GM18868 (cell line): ENCODE measurements at regions not wholly inside any gene's neighbourhood (a gene's known extent, or its start where the extent isn't known, plus 50 kb on each side); places are given as distances from the start of the nearest gene placed in this dataset.
A peak's percentile ranks its signal among the peaks of the same experiment; 100 is the strongest.

Experiments used
- ATAC-seq: cut with Tn5 transposase; IDR thresholded peaks from one replicate; pipeline ENCODE4 v1.9.1; 2021; ENCODE audit warnings: mild to moderate bottlenecking, moderate library complexity; ENCODE audit not compliant: unreplicated experiment

DNA sequence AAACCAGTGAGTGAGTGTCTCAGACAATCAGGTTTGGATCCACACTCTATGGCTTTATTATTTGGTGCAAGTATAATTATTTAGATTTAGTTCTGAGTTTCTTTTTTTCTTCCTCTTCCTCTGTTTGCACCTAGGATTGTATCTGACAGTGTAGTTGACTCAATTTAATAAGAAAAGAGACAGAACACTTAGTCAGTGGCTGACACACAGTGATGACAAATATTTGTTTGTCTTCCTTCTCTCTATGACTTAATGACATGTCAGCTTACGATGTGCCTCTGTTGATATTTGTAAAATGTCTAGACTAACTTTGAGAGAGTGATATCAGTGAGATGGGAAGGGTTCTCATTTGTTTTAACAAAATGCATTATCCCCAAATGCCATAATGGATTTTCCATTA is 129.5 kb upstream of the SLC10A2 start:
- no peak for ATAC-seq

DNA sequence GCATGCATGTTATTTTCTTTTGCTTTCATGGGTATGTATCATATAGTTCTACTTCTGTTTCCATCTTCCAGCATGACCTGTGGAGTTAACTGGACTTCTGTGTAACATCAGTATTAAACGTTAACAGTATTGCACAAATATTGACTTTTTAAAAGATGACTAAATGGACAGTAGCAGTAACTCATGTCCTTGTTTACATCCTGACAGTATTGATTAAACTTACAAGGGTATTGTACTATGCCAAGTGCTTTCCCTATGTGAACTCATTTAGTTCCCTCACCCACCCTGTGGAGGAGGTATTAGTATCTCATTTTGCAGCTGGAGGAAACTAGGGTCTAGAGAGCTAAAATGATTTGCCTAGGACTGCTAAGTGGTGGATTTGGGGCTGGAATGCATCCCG is 128.7 kb upstream of the SLC10A2 start:
- ATAC-seq: no peak

DNA sequence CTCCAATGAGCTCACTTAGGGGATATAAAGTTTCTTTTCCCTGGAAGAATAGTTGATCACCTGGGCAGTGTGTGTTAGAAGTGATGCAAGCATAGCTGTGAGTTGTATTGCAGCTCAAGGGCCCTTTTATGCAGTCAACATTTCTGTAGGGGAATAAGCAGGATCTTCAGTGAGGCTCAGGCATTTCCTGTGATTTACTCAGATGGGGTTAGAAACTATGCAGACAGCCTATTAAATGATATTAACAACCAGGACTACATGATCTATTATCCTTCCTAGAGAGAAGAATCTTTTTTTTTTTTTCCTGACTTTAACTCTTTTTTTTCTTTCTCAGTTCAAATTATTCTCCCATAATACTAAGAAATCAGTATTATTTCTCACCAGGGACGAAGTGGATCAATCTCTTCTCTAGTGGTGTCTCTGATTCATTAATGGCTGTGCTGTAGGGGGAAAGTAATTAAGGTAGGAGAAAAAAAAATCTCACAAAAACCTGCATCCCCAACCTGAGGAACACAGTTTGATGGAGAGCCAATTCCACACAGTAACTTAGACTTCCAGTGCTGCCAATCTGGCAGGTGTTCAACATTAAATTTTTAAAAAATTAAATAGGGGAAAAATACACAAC is 126.4 kb upstream of the SLC10A2 start:
- no peak for ATAC-seq

DNA sequence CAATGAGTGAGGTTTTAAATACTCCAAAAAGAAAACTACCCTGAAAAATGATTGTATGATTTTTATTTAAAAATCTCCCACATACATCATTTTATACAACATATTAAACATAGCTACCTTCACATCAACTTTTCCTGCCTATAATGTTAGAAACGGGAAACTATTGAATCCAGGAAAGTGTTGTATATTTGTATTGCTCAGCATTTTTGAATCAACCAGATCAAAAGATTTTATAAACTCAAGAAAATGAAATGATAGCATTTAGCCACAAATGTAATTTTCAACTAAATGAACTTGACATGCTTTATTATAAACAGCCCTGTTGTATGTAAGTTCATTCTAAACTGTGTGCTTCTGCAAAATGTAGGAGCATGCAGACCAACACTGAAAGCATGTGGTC is 124.6 kb upstream of the SLC10A2 start:
- ATAC-seq: no peak

DNA sequence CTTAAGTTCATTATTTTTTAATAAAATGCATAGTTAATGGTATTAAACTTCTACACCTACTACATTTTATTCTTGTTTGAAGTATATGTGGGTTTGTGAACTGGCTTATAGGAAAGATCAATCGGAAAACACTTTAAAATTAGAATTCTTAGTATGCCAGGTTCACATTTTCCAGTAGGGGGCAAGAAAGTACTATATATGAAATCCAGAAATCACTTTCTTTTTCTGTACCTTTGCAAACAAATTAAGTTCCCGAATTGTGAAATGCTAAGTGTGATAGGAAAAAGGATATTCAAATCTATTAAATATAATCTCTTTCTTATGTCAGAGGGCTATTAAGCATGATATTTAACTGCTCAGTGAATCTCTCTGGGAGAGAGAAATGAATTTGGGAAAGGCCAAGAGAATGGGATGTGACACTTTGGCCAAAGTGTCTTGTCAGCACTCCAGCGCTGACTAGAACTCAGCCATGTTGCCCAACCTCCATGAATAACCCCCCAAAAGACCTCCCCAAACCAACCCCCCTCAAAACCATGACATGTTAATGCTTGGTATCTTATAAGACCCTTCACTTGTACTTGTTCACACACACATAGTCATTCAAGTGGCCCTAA is 122.6 kb upstream of the SLC10A2 start:
- peak; percentile 33 for ATAC-seq

DNA sequence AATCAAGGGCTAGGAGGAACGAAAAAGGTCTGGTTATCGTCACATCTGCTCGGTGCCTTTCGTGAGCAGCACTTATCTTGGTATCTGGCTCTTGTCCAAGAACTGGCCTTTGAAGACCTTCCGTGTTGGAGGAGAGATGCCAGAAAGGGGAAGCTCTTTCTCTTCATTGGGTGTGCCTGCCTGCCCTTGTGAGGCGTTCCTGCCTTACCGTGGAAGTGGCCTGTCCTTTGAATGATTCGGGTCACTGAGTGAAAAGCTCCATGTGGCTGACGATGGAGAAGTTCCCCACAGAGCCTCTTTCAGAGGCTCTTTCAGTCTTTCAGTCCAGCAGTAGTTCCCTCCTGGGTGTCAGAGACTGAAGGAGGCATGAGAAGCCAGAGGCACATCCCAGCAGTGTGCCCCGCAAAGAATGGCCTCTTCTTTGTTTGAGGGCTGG is 121.5 kb upstream of the SLC10A2 start:
- ATAC-seq: no peak

DNA sequence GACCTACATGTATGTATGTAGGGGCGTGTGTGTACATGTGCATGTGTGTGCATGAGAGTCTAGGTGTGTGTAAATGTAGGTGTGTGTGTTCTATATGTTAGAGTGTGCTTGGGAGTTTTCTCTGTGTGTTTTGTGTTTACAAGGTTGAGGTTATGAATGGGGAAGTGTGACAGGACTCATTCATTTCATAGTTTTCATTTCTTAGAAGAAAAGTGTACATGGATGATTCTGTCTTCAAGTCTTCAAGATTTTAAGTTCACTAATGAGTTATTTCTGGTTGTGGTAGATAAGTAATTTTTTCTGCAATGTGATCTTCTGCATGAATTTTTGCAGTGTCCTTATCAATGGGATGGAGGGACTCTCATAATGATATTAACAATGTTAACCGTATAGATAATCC is 118.2 kb upstream of the SLC10A2 start:
- peak; percentile 81 for ATAC-seq

DNA sequence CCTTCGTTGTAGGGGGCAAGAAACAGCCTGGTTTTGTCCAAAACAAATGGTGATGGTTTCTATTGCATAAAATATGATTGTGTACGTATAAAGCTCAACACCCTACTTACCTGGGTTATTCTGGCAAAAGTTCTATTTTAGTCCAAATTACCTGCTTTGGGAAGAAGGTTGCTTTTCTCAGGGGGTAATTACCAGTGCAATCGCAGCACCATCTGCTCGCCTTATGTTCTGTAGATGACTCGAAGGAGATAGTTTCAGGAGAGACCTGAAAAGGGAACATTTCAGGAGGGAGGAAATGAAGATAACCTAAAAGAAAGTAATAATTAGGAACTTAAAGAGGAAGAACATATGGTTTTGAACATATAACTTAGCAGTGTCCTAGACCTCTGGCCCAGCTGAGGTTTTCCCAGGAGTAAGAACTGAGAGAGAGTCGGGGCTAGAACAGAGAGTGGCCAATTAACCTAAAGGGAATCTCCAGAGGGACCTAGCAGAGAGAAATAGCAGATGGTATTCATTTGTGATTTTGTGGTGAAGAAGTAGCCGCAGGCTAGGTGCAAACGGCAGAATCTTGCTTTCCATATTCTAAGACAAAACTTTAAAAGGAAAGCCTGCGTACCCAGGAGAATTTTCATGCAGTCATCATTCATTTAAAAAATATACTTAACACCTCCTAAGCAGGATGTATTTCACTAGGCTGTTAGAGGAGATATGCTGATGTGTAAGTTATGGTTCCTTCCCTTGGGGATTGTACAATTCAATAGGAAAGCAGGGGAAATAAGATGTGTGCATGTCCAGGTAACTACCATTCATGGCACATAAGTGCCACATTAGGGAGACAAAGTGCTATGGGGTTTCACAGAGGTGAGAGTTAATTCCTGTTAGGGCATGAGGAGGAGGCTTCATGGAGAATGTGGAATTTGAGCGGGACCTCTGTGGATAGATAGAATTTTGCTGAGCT is 113.0 kb upstream of the SLC10A2 start:
- peak; percentile 48 for ATAC-seq

DNA sequence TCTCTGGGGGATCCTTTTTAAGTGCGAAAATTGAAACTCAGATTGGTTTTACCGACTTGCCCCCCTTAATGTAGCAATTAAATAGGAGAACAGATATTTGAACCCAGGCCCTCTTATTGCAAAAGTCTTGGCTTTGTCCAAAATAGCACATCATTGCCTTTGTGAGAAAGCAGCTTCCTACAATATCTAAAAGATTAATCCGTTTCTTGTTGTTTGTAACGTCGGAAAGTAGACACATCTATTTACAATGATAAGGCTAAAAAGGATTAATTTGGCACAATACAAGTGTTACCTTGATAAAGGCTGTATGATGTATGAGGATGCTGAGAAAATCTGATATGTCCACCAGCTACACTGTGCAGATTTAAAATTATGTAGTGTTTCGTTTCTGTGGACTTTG is 108.7 kb upstream of the SLC10A2 start:
- ATAC-seq: no peak

DNA sequence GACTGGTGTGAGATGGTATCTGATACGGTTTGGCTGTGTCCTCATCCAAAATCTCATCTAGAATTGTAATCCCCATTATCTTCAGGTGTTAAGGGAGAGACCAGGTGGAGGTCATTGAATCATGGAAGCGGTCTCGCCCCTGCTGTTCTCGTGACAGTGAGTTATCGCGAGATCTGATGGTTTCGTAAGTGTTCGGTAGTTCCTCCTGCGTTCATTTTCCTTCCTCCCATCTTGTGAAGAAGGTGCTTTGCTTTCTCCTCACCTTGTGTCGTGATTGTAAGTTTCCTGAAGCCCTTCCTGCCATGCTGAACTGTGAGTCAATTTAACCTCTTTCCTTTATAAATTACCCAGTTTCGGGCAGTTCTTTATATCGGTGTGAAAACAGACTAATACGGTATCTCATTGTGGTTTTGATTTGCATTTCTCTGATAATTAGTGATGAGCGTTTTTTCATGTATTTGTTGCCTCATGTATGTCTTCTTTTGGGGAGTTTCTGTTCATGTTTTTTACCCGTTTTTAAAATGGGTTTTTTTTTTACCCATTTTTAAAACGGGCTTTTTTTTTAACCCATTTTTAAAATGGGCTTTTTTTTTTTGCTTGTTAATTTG is 102.8 kb upstream of the SLC10A2 start:
- ATAC-seq: no peak

DNA sequence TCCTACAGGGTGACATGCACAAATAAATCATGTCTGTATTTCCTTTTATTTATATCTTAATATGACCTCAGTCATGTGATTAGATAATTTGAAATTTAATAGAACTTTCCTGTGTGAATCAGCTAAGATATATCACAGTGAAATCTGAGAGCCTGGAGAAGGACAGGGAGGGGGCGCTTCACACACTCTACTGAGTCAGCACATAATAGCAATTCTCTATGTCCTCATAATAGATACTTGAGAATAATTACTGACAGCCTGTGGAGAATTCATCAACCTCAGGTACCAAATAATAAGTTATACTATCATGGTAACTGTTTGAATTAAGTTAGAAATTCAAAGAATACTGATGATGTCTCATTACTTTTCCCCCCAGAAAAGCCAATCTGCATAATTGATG is 98.0 kb upstream of the SLC10A2 start:
- no peak for ATAC-seq

DNA sequence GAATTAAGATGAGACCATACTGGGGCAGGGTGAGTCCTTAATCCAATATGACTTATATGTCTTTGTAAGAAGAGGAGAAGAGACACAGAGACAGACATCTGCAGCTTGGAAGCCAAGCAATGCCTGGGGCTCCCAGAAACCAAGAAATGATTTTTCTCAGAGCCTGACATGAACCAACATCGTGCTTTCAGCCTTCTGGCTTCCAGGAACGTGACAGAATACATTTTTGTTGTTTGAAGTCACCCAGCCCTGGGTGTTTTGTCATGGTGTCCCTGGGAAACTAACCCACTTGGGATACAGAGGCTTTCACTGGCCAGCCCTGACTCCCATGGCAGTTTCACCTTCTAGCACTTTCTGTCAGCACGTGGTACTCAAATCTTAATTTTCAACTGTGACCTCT is 95.3 kb upstream of the SLC10A2 start:
- ATAC-seq: no peak

DNA sequence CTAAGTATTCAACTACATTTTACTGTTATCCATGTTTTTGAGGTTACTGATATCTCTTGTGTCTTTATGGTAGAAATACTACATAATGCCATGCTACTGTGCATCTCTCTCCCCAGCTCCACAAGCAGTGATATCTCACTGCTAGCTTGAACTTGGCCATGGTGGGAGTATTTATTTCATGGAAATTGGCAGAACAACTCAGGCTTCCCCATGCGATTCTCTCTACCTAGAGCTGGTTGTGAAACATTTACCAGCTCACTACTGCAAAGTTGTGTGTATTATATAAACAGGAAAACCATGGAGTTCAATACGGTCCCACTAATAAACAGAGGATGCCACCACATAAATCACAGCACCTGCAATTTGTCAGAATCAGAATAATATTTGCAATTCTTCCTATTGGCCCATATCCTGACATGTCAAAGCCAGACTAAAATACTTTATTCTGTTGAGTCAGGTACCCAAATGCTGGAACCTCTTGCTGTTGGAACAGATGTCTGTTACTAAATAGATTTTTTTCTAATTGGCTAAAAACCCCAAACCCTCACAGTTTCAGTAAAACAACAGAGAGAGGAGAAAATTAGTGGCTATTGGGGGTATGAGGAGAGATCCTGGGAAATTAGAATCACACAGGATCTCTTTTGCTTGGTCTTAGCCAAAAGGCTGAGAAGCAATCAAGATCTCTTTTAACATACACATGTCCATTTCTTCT is 91.4 kb upstream of the SLC10A2 start:
- ATAC-seq: no peak

DNA sequence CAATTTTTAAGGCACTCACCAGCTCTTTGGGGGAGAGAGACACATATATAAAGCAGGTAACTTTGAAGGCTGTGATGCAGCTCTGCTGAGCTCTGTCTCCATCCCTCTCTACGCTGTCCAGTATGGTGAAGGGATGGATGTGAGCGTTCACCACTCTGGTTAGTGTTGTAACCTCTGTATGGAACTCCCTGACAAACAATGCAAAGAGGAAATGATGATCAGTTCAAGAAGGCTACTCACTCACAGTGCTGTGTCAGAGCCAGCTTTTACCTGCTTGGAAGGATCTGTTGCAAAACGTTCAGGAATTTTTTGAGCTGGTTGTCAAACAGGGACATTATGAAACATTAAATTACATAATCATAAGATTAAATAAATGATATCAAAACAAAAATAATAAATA is 90.8 kb upstream of the SLC10A2 start:
- ATAC-seq: no peak

DNA sequence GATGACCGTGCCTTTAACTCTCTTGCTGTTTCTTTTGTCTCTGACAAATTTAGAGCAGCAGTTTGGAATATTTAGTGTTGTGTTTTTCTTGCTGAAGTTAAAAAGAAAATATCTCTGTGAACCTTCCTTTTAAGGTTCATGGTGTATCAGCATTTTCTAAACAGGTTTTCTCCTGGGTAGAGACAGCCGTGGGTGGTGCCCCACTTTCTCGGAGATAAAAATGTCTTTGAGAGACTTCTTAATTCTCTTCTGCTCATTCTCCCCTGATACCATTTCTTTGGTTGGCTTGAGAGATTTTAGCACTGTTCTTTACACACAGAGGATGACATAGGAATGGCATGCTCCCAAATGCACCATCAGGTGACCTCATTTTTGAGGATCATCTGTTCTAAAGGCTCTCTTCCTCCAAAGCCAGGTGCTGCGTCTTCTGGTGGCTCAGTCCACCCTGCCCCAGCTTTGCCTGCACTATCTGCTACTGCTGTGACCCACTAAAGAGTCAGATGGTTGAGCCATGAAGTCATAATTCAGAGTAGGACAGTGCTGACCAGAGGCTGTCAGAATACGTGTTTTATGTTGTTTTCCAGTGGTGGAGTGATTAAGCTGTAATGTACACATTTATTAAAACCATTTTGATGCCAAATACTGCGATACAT is 90.3 kb upstream of the SLC10A2 start:
- no peak for ATAC-seq

DNA sequence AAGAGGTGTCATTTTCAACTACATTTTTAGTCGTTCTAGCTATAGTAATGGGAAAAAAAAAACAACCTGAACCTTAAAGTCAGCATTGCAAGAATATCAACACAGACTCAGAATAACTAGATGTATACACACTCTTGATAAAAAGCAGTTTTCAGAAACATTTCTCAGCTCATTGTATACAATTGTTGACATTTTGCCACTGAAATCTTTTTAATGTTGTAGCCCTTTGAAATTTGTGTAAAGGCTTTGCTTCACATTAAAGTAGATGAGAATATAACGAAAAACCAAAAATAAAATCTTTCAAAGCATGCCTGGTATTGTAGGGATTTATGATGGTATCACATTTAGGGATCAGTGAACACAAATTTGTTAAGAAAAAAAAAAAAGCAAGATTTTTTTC is 87.2 kb upstream of the SLC10A2 start:
- ATAC-seq: no peak

DNA sequence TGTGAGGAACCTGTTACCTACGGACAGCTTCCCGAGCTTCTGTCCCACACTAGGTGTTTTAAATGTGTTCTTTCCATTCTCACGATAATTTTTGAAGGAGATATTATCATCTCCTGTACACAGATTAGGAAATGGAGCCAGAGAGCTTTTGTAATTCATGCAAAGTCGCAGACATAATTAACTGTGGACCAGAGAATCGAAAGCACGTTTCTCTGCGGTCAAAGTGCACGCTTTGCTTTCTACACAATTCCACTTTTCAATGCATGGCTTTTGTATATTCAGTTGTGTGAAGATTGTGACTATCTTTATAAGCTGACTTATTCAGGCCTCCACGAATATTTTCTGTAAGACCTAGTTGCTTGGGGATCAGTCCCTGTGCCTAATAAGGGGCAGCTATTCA is 81.7 kb upstream of the SLC10A2 start:
- no peak for ATAC-seq

DNA sequence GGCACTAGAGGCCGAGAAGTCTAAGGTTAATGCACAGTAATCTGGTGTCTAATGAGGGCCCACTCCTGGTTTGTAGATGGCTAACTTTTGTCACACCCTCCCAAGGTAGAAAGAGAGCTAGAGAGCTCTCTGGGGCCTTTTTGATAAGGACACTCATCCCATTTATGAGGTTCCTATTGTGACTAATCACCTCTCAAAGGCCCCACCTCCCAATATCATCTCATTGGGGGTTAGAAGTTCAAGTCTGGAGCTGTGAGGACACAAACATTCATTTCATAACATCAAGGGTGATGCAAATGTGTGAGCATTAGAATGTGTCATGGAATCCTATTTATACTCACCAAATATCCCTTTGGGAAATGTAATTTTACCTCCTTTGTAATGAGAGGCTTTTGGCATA is 79.2 kb upstream of the SLC10A2 start:
- no peak for ATAC-seq

DNA sequence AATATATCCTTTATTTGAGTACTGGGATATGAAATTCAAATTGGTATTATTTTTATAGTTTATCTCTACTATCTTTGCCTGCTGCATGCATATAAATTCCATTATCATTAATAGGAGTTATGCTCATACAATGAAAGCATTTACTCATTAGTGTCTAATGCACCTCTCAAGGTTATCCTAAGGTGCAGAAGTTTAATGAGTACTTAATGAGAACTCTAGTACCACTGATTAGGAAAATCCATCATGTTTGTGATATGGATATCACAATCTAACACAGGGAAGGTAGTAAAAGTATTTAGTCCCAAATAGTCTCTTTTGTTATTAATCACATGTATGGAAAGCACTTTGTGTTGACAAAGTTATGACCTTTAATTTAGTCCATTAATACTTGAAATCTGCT is 77.2 kb upstream of the SLC10A2 start:
- no peak for ATAC-seq

DNA sequence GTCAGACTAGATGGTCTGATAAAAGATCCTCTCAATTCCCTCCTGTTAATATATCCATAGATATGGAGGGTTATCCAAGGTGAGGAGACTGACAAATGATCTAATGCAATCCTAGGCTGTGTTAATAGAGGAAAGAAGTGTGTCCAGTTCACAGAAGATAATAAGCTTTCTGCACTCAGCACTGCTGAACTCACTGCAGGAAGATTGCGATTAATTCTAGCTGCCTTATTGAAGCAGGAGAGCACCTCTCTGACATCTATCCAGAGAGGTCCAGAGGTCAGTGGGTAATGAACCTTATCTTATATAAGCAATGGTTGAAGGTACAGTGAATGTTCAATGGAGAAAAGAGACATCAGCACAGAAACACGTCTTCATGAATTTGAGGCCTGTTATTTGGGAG is 75.9 kb upstream of the SLC10A2 start:
- ATAC-seq: no peak
